GM10266 (cell line): ENCODE measurements at regions not wholly inside any gene's neighbourhood (a gene's known extent, or its start where the extent isn't known, plus 50 kb on each side); places are given as distances from the start of the nearest gene placed in this dataset.

Experiments
- DNase-seq: peaks from one replicate; pipeline ENCODE4 v3.0.0; 2012; ENCODE audit errors: extremely low spot score
- TF ChIP-seq, protein P1 (sequence below): IDR thresholded peaks from 2 replicates; pipeline ENCODE4 v1.5.1; 2012; ENCODE audit warnings: mild to moderate bottlenecking, low read depth; ENCODE audit not compliant: control insufficient read depth, insufficient read depth; ENCODE audit errors: missing control alignments

DNA sequence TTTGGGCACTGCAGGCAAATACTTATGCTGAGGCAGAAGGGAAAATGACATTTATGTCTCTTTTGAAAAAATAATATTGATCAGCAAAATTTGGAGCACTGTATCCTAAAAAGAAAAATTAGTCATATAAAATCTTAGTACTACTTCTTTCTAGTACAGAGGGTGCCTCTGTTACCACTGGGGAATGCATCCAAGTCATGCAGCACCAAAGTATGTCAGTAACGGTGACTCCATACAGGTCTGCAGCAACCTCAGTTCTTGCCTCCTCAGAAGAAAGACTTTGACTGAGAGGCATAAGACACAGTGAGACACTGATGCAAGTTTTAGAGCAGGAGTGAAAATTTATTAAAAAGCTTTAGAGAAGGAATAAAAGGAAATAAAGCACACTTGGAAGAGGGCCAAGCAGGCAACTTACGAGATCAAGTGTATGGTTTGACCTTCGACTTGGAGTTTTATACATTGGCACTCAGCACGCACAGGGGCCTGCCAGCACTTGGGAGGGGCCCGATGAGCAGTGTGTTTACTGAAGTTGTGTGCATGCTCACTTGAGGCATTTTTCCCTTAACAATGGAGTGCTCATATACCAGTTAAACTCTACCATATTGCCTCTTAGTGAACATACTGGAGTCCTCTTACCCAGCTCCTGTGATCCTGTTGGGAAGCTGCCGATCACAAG, 1244.8 kb downstream of the EPHA7 start:
- DNase-seq = no peak
- TF ChIP-seq, protein P1, sequence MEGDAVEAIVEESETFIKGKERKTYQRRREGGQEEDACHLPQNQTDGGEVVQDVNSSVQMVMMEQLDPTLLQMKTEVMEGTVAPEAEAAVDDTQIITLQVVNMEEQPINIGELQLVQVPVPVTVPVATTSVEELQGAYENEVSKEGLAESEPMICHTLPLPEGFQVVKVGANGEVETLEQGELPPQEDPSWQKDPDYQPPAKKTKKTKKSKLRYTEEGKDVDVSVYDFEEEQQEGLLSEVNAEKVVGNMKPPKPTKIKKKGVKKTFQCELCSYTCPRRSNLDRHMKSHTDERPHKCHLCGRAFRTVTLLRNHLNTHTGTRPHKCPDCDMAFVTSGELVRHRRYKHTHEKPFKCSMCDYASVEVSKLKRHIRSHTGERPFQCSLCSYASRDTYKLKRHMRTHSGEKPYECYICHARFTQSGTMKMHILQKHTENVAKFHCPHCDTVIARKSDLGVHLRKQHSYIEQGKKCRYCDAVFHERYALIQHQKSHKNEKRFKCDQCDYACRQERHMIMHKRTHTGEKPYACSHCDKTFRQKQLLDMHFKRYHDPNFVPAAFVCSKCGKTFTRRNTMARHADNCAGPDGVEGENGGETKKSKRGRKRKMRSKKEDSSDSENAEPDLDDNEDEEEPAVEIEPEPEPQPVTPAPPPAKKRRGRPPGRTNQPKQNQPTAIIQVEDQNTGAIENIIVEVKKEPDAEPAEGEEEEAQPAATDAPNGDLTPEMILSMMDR = no peak

DNA sequence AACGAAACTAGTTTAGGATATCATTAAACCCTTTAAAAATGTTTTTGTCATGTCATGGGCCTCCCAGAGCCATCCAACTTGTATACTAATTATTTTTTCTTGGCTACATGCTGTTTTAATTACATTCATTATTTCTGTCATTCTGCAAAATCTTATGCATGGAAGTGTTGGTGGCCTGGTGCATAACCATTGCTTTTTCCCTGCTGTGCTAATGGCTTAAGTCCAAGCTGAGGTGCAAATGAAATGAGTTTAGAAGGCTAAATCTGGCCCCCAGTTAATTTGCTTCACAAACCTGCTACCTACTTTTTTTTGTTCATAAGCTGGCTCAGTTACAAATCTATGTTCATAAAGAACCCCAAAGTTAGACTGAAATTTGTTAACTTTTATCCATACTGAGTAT, 1249.9 kb downstream of the EPHA7 start:
- DNase-seq = no peak
- TF ChIP-seq, protein P1 = no peak

DNA sequence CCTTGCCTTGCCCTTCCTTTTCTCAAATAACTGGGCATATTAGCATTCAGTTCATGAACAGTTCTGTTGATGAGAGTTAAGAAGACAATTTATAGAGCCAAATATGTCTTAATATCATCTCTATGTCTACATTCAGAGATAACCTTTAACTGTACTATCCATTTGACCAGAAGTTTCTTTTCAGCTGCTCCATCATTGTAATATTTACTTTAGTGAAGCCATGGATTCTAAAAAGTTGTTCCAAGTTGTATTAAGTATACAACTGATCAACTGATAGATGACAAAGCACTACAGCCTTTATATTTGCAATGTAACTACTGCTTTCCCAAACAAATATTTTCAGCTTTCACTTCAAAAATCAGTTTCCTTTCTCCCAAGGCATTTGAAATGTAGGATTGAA, 1252.7 kb downstream of the EPHA7 start:
- no peak for DNase-seq
- TF ChIP-seq, protein P1 = no peak

DNA sequence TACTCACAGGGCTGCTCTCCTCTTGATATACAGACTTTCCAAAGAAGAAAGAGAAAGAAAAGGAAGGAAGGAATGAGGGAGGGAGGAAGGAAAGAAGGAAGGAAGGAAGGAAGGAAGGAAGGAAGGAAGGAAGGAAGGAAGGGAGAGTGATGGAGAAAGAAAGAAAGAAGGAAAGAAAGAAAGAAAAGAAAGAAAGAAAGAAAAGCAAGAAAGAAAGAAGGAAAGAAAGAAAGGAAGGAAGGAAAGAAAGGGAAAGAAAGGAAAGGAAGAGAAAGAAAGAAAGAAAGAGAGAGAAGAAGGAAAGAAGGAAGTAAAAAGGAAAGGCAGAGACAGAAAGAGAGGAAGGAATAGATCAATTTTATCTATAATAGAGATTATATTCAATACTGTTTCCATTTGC, 1257.4 kb downstream of the EPHA7 start:
- TF ChIP-seq, protein P1 = no peak

DNA sequence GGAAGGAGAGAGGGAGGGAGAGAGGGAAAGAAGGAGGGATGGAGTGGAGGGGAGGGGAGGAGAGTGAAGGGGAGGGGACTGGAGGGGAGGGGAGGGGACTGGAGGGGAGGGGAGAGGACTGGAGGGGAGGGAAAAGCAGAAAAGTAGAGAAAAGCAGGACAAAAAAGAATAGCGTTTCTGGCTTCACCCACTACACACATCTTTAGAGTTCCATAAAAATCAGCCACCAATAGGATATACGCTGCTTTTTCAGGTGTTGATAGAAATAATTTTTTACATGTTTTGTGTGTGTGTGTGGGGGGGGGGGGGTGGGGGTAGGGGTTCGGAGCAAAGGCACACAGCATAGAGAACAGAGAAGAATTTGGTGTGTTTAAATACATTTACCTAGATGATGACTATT, 1259.1 kb downstream of the EPHA7 start:
- TF ChIP-seq, protein P1 = no peak
- no peak for DNase-seq

More for the DNA sequence above, 1257.4 kb downstream of the EPHA7 start:
- DNase-seq = no peak

DNA sequence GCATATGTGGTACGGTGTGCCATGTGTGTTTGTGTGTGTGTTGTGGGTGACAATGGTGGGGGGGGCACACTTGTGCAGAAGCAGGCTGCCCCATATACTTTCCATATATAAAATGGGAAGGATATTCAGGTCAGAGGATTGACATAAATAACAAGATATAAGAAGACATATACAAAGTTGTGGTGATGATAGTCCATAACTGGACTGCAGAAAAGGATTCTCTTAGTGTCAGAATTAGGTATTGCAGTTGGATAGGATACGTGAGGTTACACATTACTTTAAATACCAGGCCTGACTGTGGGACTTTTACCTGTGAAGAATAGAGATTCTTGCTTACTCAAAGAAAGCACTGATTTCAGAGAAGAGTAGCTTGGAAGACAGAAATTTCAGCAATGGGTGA, 1260.3 kb downstream of the EPHA7 start:
- TF ChIP-seq, protein P1 = no peak

DNA sequence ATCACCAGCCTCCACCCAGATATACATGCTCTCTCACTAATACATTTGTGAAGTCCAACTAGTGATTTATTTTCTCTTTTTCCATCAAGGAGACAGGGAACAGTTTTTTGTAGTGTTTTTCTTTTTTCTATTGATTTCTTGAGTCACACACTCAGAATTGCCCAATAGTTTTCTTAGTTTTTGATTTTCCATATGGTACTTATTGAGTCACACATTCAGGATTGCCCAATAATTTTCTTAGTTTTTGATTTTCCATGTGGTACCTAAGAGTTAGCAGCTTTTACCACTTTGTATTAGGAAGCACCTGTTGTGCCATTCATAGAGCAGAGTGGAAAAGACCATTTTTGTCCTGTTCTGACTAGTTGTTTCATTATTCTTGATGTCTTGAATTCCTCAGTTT, 1268.8 kb downstream of the EPHA7 start:
- TF ChIP-seq, protein P1 = no peak
- no peak for DNase-seq

More for the DNA sequence above, 1260.3 kb downstream of the EPHA7 start:
- no peak for DNase-seq
